ENCODE measurements at regions not wholly inside any gene's neighbourhood (a gene's known extent, or its start where the extent isn't known, plus 50 kb on each side); places are given as distances from the start of the nearest gene placed in this dataset.

- no peaks in the 10 kb centered on the region for H3K36me3 Mint-ChIP-seq (ENCODE audit: insufficient read depth in 1 of 3, low read depth in 3 of 3)
- no peak overlapping the region for H3K4me3 Mint-ChIP-seq
- no peak for DNase-seq
- Histone ChIP-seq H2AK5ac (ENCODE audit: insufficient read length, low read length) (no peak overlapping the region), H2BK12ac (ENCODE audit: insufficient read length, low read depth, low read length) (no peak overlapping the region), H3K23ac (ENCODE audit: insufficient read length, low read depth, low read length) (no peak overlapping the region), H3K27me3 (ENCODE audit: insufficient read depth, low read length) (no peaks in the 10 kb centered on the region), H2BK120ac (ENCODE audit: low read depth, low read length, poor library complexity, severe bottlenecking) (no peak overlapping the region), H3K27ac (ENCODE audit: insufficient read length, low read depth, low read length) (no peak overlapping the region), H3K56ac (ENCODE audit: insufficient read length, low read depth, low read length) (no peak overlapping the region), H3K23me2 (ENCODE audit: insufficient read length, low read depth, low read length, poor library complexity, severe bottlenecking) (no peaks in the 10 kb centered on the region), H4K20me1 (ENCODE audit: control insufficient read depth, insufficient read depth, insufficient read length) (no peaks in the 10 kb centered on the region), H2AFZ (ENCODE audit: low read length) (no peak overlapping the region), H2BK15ac (ENCODE audit: low read depth, low read length) (no peak overlapping the region), H3K9ac (ENCODE audit: extremely low read depth, insufficient read length, low read length) (no peak overlapping the region), H3K18ac (ENCODE audit: insufficient read length, low read depth, low read length) (no peak overlapping the region), H2BK5ac (ENCODE audit: insufficient read length, low read length) (no peak overlapping the region), H4K91ac (ENCODE audit: insufficient read length, low read depth, low read length) (no peak overlapping the region), H3T11ph (ENCODE audit: low read length) (no peak overlapping the region), H3K4me1 (ENCODE audit: insufficient read depth, low read length) (no peaks in the 10 kb centered on the region), H3K79me2 (ENCODE audit: insufficient read depth, low read length) (no peaks in the 10 kb centered on the region), H4K8ac (replicated peaks; ENCODE audit: insufficient read length, low read depth, low read length) (no peak overlapping the region), H2BK20ac (ENCODE audit: low read depth, low read length, poor library complexity, severe bottlenecking) (no peak overlapping the region), H3K14ac (ENCODE audit: insufficient read depth, low read length) (no peak overlapping the region), H4K5ac (ENCODE audit: insufficient read length, low read depth, low read length) (no peak overlapping the region), H3K4me2 (ENCODE audit: insufficient read depth, insufficient read length, low read length) (no peak overlapping the region), H3K4ac (ENCODE audit: low read depth, low read length) (no peak overlapping the region), H3K79me1 (ENCODE audit: insufficient read depth, low read depth, low read length, poor library complexity, severe bottlenecking) (no peaks in the 10 kb centered on the region), H3K9me3 (ENCODE audit: control insufficient read depth, low read depth, low read length) (no peaks in the 10 kb centered on the region)
- no peaks in the 10 kb centered on the region for H3K9me3 Mint-ChIP-seq
- peaks cover 4% of the 10 kb centered on the region in 2 experiments; a peak in 3 of 4 replicates for H3K4me1 Mint-ChIP-seq
- peaks cover 1% of the 10 kb centered on the region; the same call in 1 of the 2 replicates for H3K27me3 Mint-ChIP-seq (ENCODE audit: low read depth)
- TF ChIP-seq CTCF (conservative IDR thresholded peaks at IDR 0.05), result no peak
- H3K27ac Mint-ChIP-seq, result no peak overlapping the region
- WGBS (ENCODE audit: extremely low coverage, insufficient read length, low lambda C conversion rate), result no CpG with 5 or more reads among the region's 9 CpGs
These were observed 54.1 kb upstream of the ATP1A1 start for GRCh38 chr1:116318897-116319296.
